ENCODE measurements at regions not wholly inside any gene's neighbourhood (a gene's known extent, or its start where the extent isn't known, plus 50 kb on each side); places are given as distances from the start of the nearest gene placed in this dataset.

- DNase-seq (ENCODE audit: low spot score), result peak; percentile 75
Observed at GRCh38 chr16:66289986-66290385, 76.5 kb upstream of the CDH5 start.

DNA sequence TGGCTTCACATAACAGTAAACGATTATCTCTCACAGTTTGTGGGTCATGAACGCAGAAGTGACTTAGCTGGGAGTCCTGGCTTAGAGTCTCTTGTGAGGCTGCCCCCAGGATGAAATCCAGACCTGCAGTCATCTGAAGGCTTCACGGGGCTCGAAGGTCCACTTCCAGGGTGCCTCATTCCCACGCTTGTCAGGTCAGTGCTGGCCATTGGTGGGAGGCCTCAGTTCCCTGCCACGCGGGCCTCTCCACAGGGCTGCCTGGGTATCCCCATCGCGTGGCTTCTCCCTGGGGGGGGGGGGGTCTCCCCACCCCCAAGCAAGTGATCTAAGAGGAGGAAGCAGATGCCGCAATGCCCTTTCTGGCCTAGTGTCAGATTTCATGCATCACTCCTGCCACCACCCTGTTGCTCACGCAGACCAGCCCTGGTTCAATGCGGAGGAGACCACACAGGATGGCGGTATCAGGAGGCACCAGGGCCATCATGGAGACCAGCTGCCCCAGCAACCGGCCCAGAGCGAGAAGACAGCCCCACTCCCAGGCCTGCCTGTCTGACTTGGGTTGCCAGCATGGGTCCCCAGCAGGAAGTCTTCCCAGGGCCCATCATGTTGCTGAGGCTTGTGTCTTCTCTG is 77.3 kb upstream of the CDH5 start:
- peak; percentile 62 for DNase-seq (ENCODE audit: low spot score)

DNA sequence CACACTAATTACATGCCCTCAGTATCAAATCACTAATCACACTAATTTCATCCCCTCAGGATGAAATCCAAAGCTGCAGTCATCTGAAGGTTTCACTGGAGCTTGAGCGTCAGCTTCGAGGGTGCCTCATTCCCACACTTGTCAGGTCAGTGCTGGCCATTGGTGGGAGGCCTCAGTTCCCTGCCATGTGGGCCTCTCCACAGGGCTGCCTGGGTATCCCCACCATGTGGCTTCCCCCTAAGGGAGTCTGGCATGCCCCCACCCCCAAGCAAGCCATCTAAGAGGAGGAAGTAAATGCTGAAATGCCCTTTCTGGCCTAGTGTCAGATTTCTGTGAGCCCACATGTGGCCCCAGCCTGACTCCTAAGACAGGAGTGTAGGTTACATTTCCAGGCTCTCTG is 78.6 kb upstream of the CDH5 start:
- peak; percentile 39 for DNase-seq (ENCODE audit: low spot score)

GRCh38 chr16:66287416-66287815 is 79.1 kb upstream of the CDH5 start:
- peak; percentile 41 for DNase-seq (ENCODE audit: low spot score)

- peak; percentile 53 for DNase-seq (ENCODE audit: low spot score)
Observed at GRCh38 chr16:66286527-66286926, 80.0 kb upstream of the CDH5 start.

- no peak for DNase-seq (ENCODE audit: low spot score)
Observed at GRCh38 chr16:66278604-66279262, 87.8 kb upstream of the CDH5 start.

DNA sequence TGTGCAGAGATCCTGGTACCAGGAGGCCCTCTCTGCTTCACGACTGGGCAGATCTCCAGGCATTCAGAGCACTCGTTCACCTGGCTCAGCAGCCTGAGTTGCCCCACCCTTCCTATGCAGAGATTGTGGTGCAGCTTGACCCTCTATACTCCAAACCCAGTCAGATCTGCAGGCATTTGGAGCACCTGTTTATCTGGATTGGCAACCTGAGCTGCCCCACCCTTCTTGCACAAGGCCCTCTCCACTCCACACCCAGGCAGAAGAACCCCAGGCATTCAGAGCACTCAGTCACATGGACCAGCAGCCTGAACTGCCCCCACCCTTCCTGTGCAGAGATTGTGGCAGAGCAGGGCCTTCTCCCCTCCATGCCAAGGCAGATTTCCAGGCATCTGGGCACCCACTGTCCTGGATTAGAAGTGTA is 88.4 kb upstream of the CDH5 start:
- no peak for DNase-seq (ENCODE audit: low spot score)

GRCh38 chr16:66277311-66278070 is 89.0 kb upstream of the CDH5 start:
- peak; percentile 74 for DNase-seq (ENCODE audit: low spot score)

GRCh38 chr16:66275775-66276428 is 90.6 kb upstream of the CDH5 start:
- DNase-seq (ENCODE audit: low spot score), result no peak

DNA sequence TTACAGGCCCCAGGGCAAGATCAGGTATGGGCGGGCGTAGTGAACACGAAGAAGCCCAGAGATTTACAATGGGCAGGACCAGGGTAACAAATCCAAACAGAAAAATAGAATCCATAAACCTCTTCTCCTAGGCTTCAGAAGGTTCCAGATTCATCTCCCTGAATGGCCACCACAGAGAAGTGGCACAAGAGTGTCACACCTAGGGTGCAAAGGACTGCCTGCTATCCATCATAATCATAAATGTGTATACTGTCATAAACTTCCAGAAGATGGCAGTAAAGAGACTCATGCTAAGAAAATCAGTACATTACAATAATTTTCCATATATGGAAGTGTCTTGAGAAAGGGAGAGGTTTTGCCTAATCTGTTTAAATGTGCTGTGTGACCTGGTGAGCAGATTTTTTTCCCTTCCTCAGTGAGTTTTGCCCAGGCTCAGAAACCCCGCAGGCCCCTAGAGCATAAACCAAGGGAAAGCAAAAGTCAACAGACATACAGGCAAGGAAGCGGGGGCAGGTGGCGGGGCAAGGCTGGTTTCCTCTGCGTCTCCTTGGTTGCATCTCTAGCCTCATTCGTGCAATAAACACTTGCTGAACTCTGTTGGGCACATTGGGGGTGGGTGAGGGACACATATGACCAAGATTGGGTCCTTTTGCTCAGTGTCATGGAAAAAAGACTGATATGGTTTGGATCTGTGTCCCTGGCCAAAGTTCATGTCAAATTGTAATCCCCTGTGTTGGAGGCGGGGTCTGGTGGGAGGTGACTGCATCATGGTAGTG is 92.0 kb upstream of the CDH5 start:
- DNase-seq (ENCODE audit: low spot score), result peak; percentile 82

DNA sequence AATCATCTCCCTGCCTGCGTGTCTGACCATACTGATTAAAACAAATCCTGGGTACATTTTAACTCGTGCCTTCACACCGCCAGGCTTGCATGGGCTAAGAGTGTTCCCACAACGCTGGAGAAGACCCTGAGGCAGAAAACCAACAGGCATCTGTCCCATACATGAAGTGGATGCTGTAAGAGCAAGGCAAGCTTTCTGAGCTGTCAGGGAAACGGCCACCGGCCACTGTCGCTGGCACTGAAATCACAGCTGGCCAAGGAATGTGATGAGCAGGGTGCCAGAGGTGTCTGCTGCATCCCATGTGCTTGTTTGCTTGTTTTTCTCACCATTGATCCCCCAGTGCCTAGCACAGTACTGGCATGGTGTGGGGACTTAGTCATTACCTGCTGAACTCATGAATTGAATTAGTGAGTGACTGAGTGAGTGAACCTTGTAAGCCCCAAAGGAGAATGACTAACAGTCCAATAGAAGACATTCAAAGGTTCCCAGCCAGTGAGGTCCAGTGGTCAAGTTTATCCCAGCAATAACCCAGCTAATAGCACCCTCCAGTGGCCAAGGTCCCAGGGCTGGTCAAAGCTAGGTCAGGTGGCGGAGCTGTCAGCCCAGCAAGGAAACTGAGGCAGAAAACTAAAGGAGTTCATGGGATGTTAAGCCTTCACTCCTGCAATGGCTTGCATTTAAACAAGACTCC is 92.7 kb upstream of the CDH5 start:
- DNase-seq (ENCODE audit: low spot score), result peak; percentile 68

DNA sequence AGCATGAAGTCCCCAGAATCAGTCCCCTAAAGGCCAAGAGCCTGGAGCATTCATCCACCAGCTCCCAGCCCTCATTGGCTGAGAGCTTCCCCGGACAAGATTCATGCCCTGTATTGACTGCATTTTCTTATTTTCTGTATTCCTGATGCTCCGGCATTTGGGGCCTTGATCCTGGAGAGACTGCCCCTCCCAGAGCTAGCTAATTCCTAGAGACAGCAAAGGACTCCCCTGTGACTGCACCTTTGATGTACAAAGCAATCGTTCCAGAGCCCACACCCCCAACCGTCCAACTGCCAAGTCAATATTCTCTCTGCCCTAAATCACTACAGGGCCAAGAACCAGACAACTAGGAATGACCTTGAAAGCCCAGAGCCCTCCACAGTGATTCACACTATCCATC is 93.4 kb upstream of the CDH5 start:
- peak; percentile 60 for DNase-seq (ENCODE audit: low spot score)

- no peak for DNase-seq (ENCODE audit: low spot score)
Observed at GRCh38 chr16:66272461-66272860, 94.0 kb upstream of the CDH5 start.

DNA sequence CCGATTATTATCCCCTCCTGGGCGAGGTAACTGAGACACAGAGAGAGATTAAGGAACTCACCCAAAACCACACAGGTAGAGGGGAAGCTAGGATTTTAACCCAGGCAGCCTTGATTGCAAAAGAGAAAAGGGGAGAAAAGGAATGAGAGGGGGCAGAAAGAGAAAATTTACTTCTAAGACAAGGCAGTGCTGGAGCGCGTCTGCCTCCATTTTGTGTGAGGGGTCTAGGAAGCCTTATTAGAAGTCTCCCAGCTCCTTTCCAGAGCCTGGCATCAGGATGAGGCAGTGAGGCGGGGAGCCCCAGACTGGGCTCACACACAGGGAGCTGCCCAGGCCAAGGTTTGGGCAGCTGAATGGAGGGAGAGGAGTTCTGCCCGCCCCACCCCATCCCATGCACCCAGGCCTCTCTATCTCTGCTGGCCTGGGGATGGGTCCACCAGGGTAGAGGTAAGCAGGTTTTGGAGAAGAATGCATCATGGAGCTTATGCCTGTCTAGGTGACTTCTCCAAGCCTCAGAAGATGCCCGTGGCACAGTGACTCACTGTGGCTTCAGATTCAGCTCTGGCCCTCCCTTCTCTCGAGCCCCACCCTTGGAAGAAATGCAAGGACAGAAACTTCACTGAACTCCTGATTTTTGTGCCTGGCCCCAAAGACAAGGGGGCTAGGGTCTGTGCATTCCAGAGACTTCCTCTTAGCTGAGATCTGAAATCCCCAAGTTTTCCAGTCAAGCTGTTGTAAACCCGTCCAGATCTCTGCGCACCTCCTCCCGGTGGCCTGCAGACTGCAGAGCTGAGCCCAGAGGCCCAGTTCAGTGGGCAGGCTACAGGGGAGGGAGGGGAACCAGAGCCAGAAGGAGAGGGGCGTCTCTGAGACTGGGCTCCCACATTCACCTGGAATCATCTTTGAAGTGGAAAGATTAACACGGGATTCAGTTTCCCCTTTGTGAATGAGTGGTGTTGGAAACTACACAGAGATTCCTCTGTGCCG is 95.1 kb upstream of the CDH5 start:
- peak; percentile 62 for DNase-seq (ENCODE audit: low spot score)

DNA sequence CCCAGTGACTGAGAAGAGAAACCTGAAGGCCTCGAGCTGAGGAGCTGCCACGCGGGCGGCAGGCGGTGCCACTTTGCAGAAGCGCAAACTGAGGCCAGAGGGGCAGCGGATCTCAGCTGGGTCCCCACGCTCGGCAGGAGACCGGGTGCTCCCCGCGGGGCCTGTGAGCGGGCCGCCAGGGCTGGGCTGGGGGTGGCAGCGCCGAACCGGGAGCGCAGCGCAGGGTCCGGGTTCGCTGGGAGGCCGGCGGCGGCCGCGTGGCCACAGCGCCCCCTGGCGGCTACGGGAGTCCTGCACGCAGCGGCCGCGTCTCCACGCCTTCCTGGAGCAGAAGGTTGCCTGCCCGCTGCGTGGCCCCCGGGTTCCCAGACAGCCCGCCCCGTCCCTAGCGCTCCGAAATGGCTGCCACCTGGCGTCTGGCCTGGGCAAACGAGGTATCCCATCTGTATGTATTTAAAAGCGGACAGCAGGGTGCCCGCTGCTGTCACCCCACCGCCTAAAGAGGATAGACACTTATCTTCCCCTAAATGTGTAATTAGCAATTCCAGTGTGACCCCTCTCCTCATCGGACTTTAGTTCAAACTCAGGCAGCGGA is 96.1 kb upstream of the CDH5 start:
- peak; percentile 92 for DNase-seq (ENCODE audit: low spot score)

- peak; percentile 71 for DNase-seq (ENCODE audit: low spot score)
Observed at GRCh38 chr16:66269617-66270332, 96.7 kb upstream of the CDH5 start.

- peak; percentile 74 for DNase-seq (ENCODE audit: low spot score)
Observed at GRCh38 chr16:66267292-66268014, 99.0 kb upstream of the CDH5 start.
